Upper lobe of left lung (tissue), 6 donors: ENCODE measurements at regions not wholly inside any gene's neighbourhood (a gene's known extent, or its start where the extent isn't known, plus 50 kb on each side); places are given as distances from the start of the nearest gene placed in this dataset.
A peak's percentile ranks its signal among the peaks of the same experiment; 100 is the strongest.

Experiments used
- ATAC-seq, 2 donors: fragments of 200-7000 bp; cut with Tn5 transposase; one replicate each; pipeline ENCODE4 v1.9.1; 2022; ENCODE audit warnings: mild to moderate bottlenecking in 2 of 2, moderate library complexity in 2 of 2; ENCODE audit not compliant: low FRiP score in 2 of 2
- DNase-seq, 2 donors: peaks; one replicate each; pipeline ENCODE4 v3.0.0-alpha.2; 2019 to 2020
- H3K27ac ChIP-seq, 4 donors: fragments of 200-600 bp; sonication (generic); one replicate each; pipeline ENCODE4 v1.5.1; 2016 to 2019
- H3K27me3 ChIP-seq, 4 donors: fragments of 200-600 bp; sonication (generic); one replicate each; pipeline ENCODE4 v1.5.1; 2017 to 2019
- H3K36me3 ChIP-seq, 4 donors: fragments of 200-600 bp; sonication (generic); one replicate each; pipeline ENCODE4 v1.5.1; 2016 to 2019
- H3K4me1 ChIP-seq, 4 donors: fragments of 200-600 bp; sonication (generic); one replicate each; pipeline ENCODE4 v1.5.1; 2018 to 2019
- H3K4me3 ChIP-seq, 4 donors: fragments of 200-600 bp; sonication (generic); one replicate each; pipeline ENCODE4 v1.5.1; 2017 to 2019; ENCODE audit warnings: mild to moderate bottlenecking in 2 of 4, moderate library complexity in 1 of 4
- H3K9me3 ChIP-seq, 4 donors: fragments of 200-600 bp; sonication (generic); one replicate each; pipeline ENCODE4 v1.5.1; 2018 to 2019
- CTCF ChIP-seq, 6 experiments: fragments of 450-650 bp in 4 of 6; fragments of 200-600 bp in 2 of 6; sonication (generic) in 2 of 6; IDR thresholded peaks; one replicate each; pipeline ENCODE4 v1.5.1; 2016 to 2019; ENCODE audit warnings: antibody characterized with exemption in 6 of 6
- EP300 ChIP-seq, 4 donors: sonication (generic); formaldehyde crosslinking; IDR thresholded peaks; one replicate each; pipeline ENCODE4 v1.5.1; 2017; ENCODE audit warnings: antibody characterized with exemption in 4 of 4, control low read depth in 2 of 4
- POLR2A ChIP-seq, 4 donors: fragments of 450-650 bp; IDR thresholded peaks; one replicate each; pipeline ENCODE4 v1.5.1; 2016 to 2017; ENCODE audit warnings: antibody characterized with exemption in 4 of 4, mild to moderate bottlenecking in 2 of 4
- POLR2AphosphoS5 ChIP-seq, 2 donors: sonication (generic); formaldehyde crosslinking; IDR thresholded peaks; one replicate each; pipeline ENCODE4 v1.5.1; 2017; ENCODE audit warnings: antibody characterized with exemption in 2 of 2
- WGBS, 2 donors: methylation state at CpG; one replicate each; pipeline ENCODE4 v1.1.5; 2017 to 2018; 5-methylcytosine and 5-hydroxymethylcytosine counted together
- donor health status: DM: no; HTN: no; CAD: no; lungs with moderate emphysema.
- donor health status: DM: no; HTN: yes; CAD: no; lungs with severe emphysema.

GRCh38 chr4:1500966-1501753, 94.9 kb upstream of the NKX1-1 start:
- WGBS, 2 donors: 78 to 87% methylated on average over 8 to 15 of the region's 15 CpGs
- DNase-seq: peak in 1 of 2 donors; percentile 50
- no peak for ATAC-seq

GRCh38 chr4:1500231-1500965, 94.2 kb upstream of the NKX1-1 start:
- 91 to 95% methylated on average over 8 to 18 of the region's 18 CpGs for WGBS, 2 donors
- no peaks in the 10 kb centered on the region for H3K4me1 ChIP-seq
- H3K9me3 ChIP-seq: no peaks in the 10 kb centered on the region
- TF ChIP-seq EP300 (IDR thresholded peaks at IDR 0.05) (no peak), CTCF (IDR thresholded peaks at IDR 0.05) (no peak), POLR2A (IDR thresholded peaks at IDR 0.05) (no peak), POLR2AphosphoS5 (IDR thresholded peaks at IDR 0.05) (no peak)
- H3K27me3 ChIP-seq: no peaks in the 10 kb centered on the region
- H3K27ac ChIP-seq: no peak overlapping the region
- peak in 1 of 2 donors; percentile 62 for DNase-seq
- H3K4me3 ChIP-seq: no peak overlapping the region
- ATAC-seq: no peak
- H3K36me3 ChIP-seq: no peaks in the 10 kb centered on the region

More at GRCh38 chr4:1500966-1501753, 94.9 kb upstream of the NKX1-1 start:
- Histone ChIP-seq H3K27me3 (peaks cover 0 to 3% (median 0%) of the 10 kb centered on the region in 4 donors), H3K9me3 (no peaks in the 10 kb centered on the region), H3K4me3 (no peak overlapping the region), H3K27ac (no peak overlapping the region), H3K4me1 (no peaks in the 10 kb centered on the region), H3K36me3 (no peaks in the 10 kb centered on the region)
- TF ChIP-seq POLR2A (IDR thresholded peaks at IDR 0.05) (no peak), CTCF (IDR thresholded peaks at IDR 0.05) (no peak), POLR2AphosphoS5 (IDR thresholded peaks at IDR 0.05) (no peak), EP300 (IDR thresholded peaks at IDR 0.05) (no peak)

GRCh38 chr4:1499465-1499864, 93.2 kb upstream of the NKX1-1 start:
- DNase-seq (peak in 1 of 2 donors; percentile 61), ATAC-seq (no peak)
- H3K27me3 ChIP-seq: no peaks in the 10 kb centered on the region
- H3K4me1 ChIP-seq: no peaks in the 10 kb centered on the region
- no peak overlapping the region for H3K4me3 ChIP-seq
- no peak for TF ChIP-seq POLR2AphosphoS5 (IDR thresholded peaks at IDR 0.05)
- TF ChIP-seq CTCF (IDR thresholded peaks at IDR 0.05): no peak
- no peak for TF ChIP-seq EP300 (IDR thresholded peaks at IDR 0.05)
- TF ChIP-seq POLR2A (IDR thresholded peaks at IDR 0.05): no peak
- WGBS, 2 donors: 79 to 87% methylated on average over 5 to 7 of the region's 7 CpGs
- no peaks in the 10 kb centered on the region for H3K36me3 ChIP-seq
- no peak overlapping the region for H3K27ac ChIP-seq
- no peaks in the 10 kb centered on the region for H3K9me3 ChIP-seq

- no peaks in the 10 kb centered on the region for H3K27me3 ChIP-seq
- 66 to 74% methylated on average over 7 of the region's 7 CpGs for WGBS, 2 donors
- TF ChIP-seq POLR2AphosphoS5 (IDR thresholded peaks at IDR 0.05): no peak
- TF ChIP-seq EP300 (IDR thresholded peaks at IDR 0.05): no peak
- TF ChIP-seq CTCF (IDR thresholded peaks at IDR 0.05): no peak
- TF ChIP-seq POLR2A (IDR thresholded peaks at IDR 0.05): no peak
Observed at GRCh38 chr4:1497189-1497801, 91.1 kb upstream of the NKX1-1 start.

More at GRCh38 chr4:1497189-1497801, 91.1 kb upstream of the NKX1-1 start:
- Histone ChIP-seq H3K4me1 (no peaks in the 10 kb centered on the region), H3K36me3 (no peaks in the 10 kb centered on the region), H3K4me3 (no peak overlapping the region), H3K9me3 (no peaks in the 10 kb centered on the region), H3K27ac (no peak overlapping the region)
- ATAC-seq (no peak), DNase-seq (no peak)
